HG03108 (cell line): ENCODE measurements at regions not wholly inside any gene's neighbourhood (a gene's known extent, or its start where the extent isn't known, plus 50 kb on each side); places are given as distances from the start of the nearest gene placed in this dataset.

Experiments used
- ATAC-seq: cut with Tn5 transposase; IDR thresholded peaks from one replicate; pipeline ENCODE4 v1.9.1; 2021; ENCODE audit warnings: moderate library complexity; ENCODE audit not compliant: unreplicated experiment

DNA sequence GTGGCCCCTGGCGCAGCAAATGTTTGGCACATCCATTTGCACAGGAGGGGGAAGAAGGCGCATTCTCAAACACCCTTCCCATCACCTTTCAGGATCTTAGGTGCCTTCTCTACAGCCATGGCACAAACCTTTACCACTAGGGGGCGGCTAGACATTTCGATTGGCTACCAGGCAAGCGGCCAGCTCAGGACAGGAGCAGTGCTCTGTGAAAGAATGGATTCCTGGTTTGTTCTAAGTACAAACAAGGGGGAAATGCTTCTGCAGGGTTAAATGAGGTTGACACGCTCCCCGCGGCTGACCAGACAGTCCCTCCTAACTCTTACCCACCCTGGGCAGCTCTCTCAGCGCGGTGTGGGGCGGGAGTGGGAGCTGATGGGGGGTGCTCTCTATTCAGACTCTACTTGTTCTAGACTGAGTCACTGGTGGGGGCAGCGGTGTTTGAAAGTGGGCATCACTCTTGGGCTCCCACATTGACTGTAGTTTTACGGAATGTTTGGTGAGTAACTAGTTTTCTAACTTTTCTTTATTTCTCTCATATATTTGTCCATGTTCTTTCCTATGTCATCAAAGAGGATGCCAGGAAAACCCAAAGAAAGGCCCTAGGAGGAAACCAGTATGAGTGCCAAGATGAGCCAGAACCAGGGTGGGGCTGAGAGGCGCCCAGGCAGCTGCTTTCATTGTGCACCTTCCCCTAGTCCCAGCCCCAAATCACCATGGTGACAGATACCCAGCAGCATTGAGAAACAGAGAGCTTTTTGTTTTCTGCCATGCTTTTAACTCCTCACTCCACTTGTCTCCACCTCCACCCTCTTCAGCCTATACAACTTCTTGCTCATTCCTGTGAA, 61.4 kb upstream of the GPR158 start:
- peak; percentile 61 for ATAC-seq

DNA sequence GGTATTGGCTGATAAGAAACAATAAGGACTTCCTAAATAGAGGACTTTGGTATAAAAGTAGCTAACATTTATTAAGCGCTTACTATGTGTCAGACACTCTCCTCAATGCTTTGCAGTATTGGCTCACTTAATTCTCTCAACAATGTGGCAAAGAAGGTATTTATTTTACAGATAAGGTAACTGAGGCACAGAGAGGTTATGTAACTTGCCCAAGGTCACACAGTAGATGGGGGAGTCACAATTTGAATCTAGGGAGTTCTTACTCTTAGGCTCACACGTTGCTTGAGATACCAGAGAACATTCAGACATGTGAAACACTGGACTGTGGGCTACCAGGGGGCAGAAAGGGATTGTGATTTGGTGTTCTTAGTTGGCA, 60.8 kb upstream of the GPR158 start:
- no peak for ATAC-seq

DNA sequence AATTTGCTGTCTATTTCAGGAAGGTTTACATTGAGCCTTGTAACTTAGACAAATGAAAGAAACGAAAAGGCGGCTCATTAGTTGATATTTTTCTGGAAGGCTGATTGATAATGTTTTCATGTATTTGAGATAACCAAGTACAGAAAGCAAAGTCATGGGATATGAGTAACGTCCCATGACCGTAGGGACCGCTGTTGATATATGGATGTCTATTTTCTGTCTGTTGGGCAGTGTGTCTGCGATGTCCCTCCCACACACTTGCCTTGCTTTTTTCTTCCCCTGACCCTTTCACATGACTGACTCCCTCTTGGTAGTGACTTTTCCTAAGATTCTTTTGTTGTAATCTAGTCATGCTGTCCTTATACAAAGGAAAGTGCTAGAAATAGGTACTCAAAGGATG, 57.0 kb upstream of the GPR158 start:
- no peak for ATAC-seq

DNA sequence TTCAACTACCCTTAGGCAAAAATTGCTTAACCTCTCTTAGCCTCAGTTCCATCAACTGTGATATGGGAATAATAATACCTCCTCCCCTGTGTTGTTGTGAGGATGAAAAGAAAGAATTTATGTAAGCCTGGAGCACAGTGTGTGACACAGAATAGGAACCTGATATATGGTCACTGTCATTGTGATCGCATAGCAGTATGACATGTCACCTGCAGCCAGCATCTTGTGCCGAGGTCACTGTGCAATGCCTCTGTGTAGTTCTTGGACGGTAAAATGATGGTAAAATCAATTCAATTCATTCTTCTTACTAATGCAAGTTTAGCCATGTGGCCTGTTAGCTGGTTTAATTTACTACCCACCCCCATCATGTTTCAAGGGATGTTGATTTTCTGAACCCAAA, 54.6 kb upstream of the GPR158 start:
- ATAC-seq = no peak
